Caco-2 (cell line): ENCODE measurements at regions not wholly inside any gene's neighbourhood (a gene's known extent, or its start where the extent isn't known, plus 50 kb on each side); places are given as distances from the start of the nearest gene placed in this dataset.

Experiments used
- BruUV-seq: library from RNA; stranded (reverse); fragments of 400-500 nt; replicated peaks from 2 replicates; lab custom pipeline; 2021; lab: Mats Ljungman, UMichigan
- CTCF ChIA-PET: fragments of 300-600 bp; sonication (Branson Sonifier 250); formaldehyde crosslinking; loops from one replicate; lab custom pipeline; 2022; ENCODE audit warnings: antibody characterized with exemption; lab: Charles Lee
- POLR2A ChIA-PET: fragments of 300-600 bp; sonication (Branson Sonifier 250); formaldehyde crosslinking; loops from one replicate; lab custom pipeline; 2022; ENCODE audit warnings: antibody characterized with exemption; lab: Charles Lee
- DNase-seq, 2 experiments: peaks; one replicate each; pipeline versions ENCODE4 v3.0.0 to v3.0.0-alpha.2; 2020 to 2022
- H3K27me3 ChIP-seq: replicated peaks from 2 replicates; pipeline ENCODE4 v1.6.0; 2011; ENCODE audit warnings: low read length; ENCODE audit not compliant: control insufficient read depth, insufficient read depth
- H3K36me3 ChIP-seq: 2 replicates; pipeline ENCODE4 v1.5.1; 2011; ENCODE audit warnings: low read length; ENCODE audit not compliant: control insufficient read depth, insufficient read depth
- H3K4me1 ChIP-seq: fragments of 250-450 bp; sonication (Bioruptor Pico); 2 replicates; pipeline ENCODE4 v1.5.1; 2020; ENCODE audit warnings: mild to moderate bottlenecking
- H3K4me3 ChIP-seq: 2 replicates; pipeline ENCODE4 v1.5.1; 2011; ENCODE audit warnings: low read depth, mild to moderate bottlenecking, control low read depth, low read length
- H3K9me3 ChIP-seq: fragments of 250-450 bp; sonication (Bioruptor Pico); 2 replicates; pipeline ENCODE4 v1.5.1; 2020; ENCODE audit warnings: mild to moderate bottlenecking, moderate library complexity
- H3K27ac Mint-ChIP-seq: one replicate; pipeline ENCODE4 v1.8.0; 2022; ENCODE audit warnings: mixed read lengths; ENCODE audit not compliant: unreplicated experiment
- H3K27me3 Mint-ChIP-seq: one replicate; pipeline ENCODE4 v1.8.0; 2022; ENCODE audit warnings: mixed read lengths; ENCODE audit not compliant: insufficient read depth, unreplicated experiment
- H3K36me3 Mint-ChIP-seq: one replicate; pipeline ENCODE4 v1.8.0; 2022; ENCODE audit warnings: mild to moderate bottlenecking, mixed read lengths; ENCODE audit not compliant: insufficient read depth, unreplicated experiment
- H3K4me1 Mint-ChIP-seq: one replicate; pipeline ENCODE4 v1.8.0; 2022; ENCODE audit warnings: low read depth, mixed read lengths; ENCODE audit not compliant: unreplicated experiment
- H3K4me3 Mint-ChIP-seq: one replicate; pipeline ENCODE4 v1.8.0; 2022; ENCODE audit warnings: mild to moderate bottlenecking, moderate library complexity, mixed read lengths; ENCODE audit not compliant: unreplicated experiment
- H3K9me3 Mint-ChIP-seq: one replicate; pipeline ENCODE4 v1.8.0; 2022; ENCODE audit warnings: mixed read lengths; ENCODE audit not compliant: unreplicated experiment
- CTCF ChIP-seq, 2 experiments: fragments of 200-600 bp in 1 of 2; IDR thresholded peaks; 1 replicate in 1 of 2; 2 replicates in 1 of 2; pipeline versions ENCODE4 v1.5.1 to v1.8.0; 2011 to 2022; ENCODE audit warnings: antibody characterized with exemption in 1 of 2, control low read depth in 1 of 2, inconsistent platforms in 1 of 2, low read depth in 1 of 2, low read length in 1 of 2, mild to moderate bottlenecking in 1 of 2, moderate library complexity in 1 of 2; ENCODE audit not compliant: insufficient read depth in 1 of 2, severe bottlenecking in 1 of 2, unreplicated experiment in 1 of 2
- intact Hi-C: fragments of 100-400 bp; cut with micrococcal nuclease; formaldehyde crosslinking; loops from one replicate; pipeline ENCODE4 v1.10.0; 2022; ENCODE audit not compliant: unreplicated experiment

- Histone ChIP-seq H3K9me3 (no peaks in the 10 kb centered on the region), H3K27me3 (no peaks in the 10 kb centered on the region), H3K4me1 (no peaks in the 10 kb centered on the region), H3K36me3 (no peaks in the 10 kb centered on the region), H3K4me3 (no peak overlapping the region)
- no peak for DNase-seq
- Mint-ChIP-seq H3K9me3 (no peaks in the 10 kb centered on the region), H3K27ac (no peak overlapping the region), H3K27me3 (peaks cover 16% of the 10 kb centered on the region), H3K4me3 (no peak overlapping the region), H3K36me3 (no peaks in the 10 kb centered on the region), H3K4me1 (no peaks in the 10 kb centered on the region)
- intact Hi-C loops: no loop called here
- ChIA-PET CTCF (no interaction called here), POLR2A (no interaction called here)
- TF ChIP-seq CTCF (IDR thresholded peaks at IDR 0.05; ENCODE audit: insufficient read depth in 1 of 2, low read depth in 1 of 2, low read length in 1 of 2, severe bottlenecking in 1 of 2, unreplicated experiment in 1 of 2): no peak
- no TSS peak for BruUV-seq
These were observed 362.4 kb downstream of the ADRA2A start for GRCh38 chr10:111439034-111439842.

DNA sequence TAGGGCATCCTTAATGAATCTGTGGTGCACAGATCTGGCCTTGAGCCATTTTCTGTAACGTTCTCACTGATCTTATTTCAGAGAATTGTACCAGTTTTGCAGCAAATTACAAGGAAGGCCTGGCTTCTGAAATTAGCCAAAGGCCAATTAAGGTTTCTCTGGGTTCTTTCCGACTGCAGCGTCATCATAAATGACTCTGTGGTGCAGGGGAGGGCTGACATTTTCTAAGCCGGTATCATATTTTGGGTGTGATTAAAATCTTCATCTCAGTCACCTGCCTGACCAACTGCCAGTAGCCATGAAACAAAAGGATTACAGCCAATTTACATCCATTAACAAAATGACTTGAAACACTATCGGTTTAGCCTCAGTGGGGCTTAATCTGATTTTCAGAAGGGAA lies 363.7 kb downstream of the ADRA2A start:
- Mint-ChIP-seq H3K4me1 (no peaks in the 10 kb centered on the region), H3K27me3 (peaks cover 16% of the 10 kb centered on the region), H3K36me3 (no peaks in the 10 kb centered on the region), H3K27ac (no peak overlapping the region), H3K4me3 (no peak overlapping the region), H3K9me3 (no peaks in the 10 kb centered on the region)
- no TSS peak for BruUV-seq
- intact Hi-C loops: no loop called here
- H3K27me3 ChIP-seq: no peaks in the 10 kb centered on the region
- no peaks in the 10 kb centered on the region for H3K36me3 ChIP-seq
- no peak for DNase-seq
- H3K4me3 ChIP-seq: no peak overlapping the region
- ChIA-PET CTCF (no interaction called here), POLR2A (no interaction called here)
- H3K4me1 ChIP-seq: no peaks in the 10 kb centered on the region
- H3K9me3 ChIP-seq: no peaks in the 10 kb centered on the region
- TF ChIP-seq CTCF (IDR thresholded peaks at IDR 0.05; ENCODE audit: insufficient read depth in 1 of 2, low read depth in 1 of 2, low read length in 1 of 2, severe bottlenecking in 1 of 2, unreplicated experiment in 1 of 2): no peak

DNA sequence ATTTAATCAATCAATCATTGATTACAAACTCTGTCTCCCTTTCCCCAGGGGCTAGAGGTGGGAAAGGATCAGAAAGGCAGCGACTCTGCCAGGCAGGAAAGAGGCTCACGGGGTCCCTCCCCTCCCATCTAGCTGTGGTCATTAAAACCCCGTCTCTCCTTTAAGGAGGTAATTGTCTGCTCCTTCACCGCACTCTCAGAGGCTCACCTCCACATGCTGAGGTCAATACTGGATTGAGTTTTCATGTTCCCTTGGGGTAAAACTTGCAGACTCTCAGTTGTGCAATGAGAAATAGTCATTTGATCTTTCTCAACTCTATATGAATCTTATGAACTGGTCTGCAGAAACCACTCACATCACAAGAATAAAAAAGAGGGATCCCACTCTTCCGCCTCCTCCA lies 368.8 kb downstream of the ADRA2A start:
- H3K4me1 ChIP-seq: no peaks in the 10 kb centered on the region
- no peak for DNase-seq
- no peak overlapping the region for H3K4me3 ChIP-seq
- H3K4me1 Mint-ChIP-seq: no peaks in the 10 kb centered on the region
- TF ChIP-seq CTCF (IDR thresholded peaks at IDR 0.05; ENCODE audit: insufficient read depth in 1 of 2, low read depth in 1 of 2, low read length in 1 of 2, severe bottlenecking in 1 of 2, unreplicated experiment in 1 of 2): no peak
- no peaks in the 10 kb centered on the region for H3K27me3 ChIP-seq
- H3K36me3 Mint-ChIP-seq: no peaks in the 10 kb centered on the region
- H3K27me3 Mint-ChIP-seq: peaks cover 8% of the 10 kb centered on the region
- H3K4me3 Mint-ChIP-seq: no peak overlapping the region
- H3K36me3 ChIP-seq: no peaks in the 10 kb centered on the region
- ChIA-PET CTCF (no interaction called here), POLR2A (no interaction called here)
- intact Hi-C loops: no loop called here
- BruUV-seq: no TSS peak
- no peaks in the 10 kb centered on the region for H3K9me3 ChIP-seq
- H3K9me3 Mint-ChIP-seq: no peaks in the 10 kb centered on the region
- H3K27ac Mint-ChIP-seq: no peak overlapping the region
